NCI-H2196 treated with DMSO at 0.1 percent for 48 hours (cell line): ENCODE measurements at regions not wholly inside any gene's neighbourhood (a gene's known extent, or its start where the extent isn't known, plus 50 kb on each side); places are given as distances from the start of the nearest gene placed in this dataset.

ENCODE experiments used
- DNase-seq: peaks from one replicate; lab custom pipeline; 2025; ENCODE audit not compliant: unreplicated experiment; lab: John Stamatoyannopoulos, UW

- no peak for DNase-seq
Measured at GRCh38 chr13:80599765-80600164, 258.8 kb upstream of the SPRY2 start.

GRCh38 chr13:80598189-80598588 lies 257.3 kb upstream of the SPRY2 start:
- no peak for DNase-seq

GRCh38 chr13:80591976-80592740 lies 251.2 kb upstream of the SPRY2 start:
- no peak for DNase-seq

GRCh38 chr13:80590551-80590950 lies 249.6 kb upstream of the SPRY2 start:
- DNase-seq, result no peak

GRCh38 chr13:80586356-80586755 lies 245.4 kb upstream of the SPRY2 start:
- DNase-seq, result no peak

- no peak for DNase-seq
Measured at GRCh38 chr13:80585531-80585930, 244.6 kb upstream of the SPRY2 start.

GRCh38 chr13:80584785-80585184 lies 243.9 kb upstream of the SPRY2 start:
- no peak for DNase-seq

- DNase-seq, result no peak
Measured at GRCh38 chr13:80584306-80584705, 243.4 kb upstream of the SPRY2 start.

GRCh38 chr13:80577926-80578670 lies 237.2 kb upstream of the SPRY2 start:
- no peak for DNase-seq

- no peak for DNase-seq
Measured at GRCh38 chr13:80577285-80577684, 236.4 kb upstream of the SPRY2 start.

- no peak for DNase-seq
Measured at GRCh38 chr13:80574113-80574850, 233.4 kb upstream of the SPRY2 start.

- no peak for DNase-seq
Measured at GRCh38 chr13:80572923-80573316, 232.0 kb upstream of the SPRY2 start.

GRCh38 chr13:80572308-80572922 lies 231.5 kb upstream of the SPRY2 start:
- no peak for DNase-seq

GRCh38 chr13:80571346-80572307 lies 230.7 kb upstream of the SPRY2 start:
- no peak for DNase-seq

GRCh38 chr13:80563439-80563838 lies 222.5 kb upstream of the SPRY2 start:
- no peak for DNase-seq

- DNase-seq, result peak; percentile 40
Measured at GRCh38 chr13:80562433-80563156, 221.7 kb upstream of the SPRY2 start.

- DNase-seq, result no peak
Measured at GRCh38 chr13:80560609-80561008, 219.7 kb upstream of the SPRY2 start.

GRCh38 chr13:80559944-80560343 lies 219.0 kb upstream of the SPRY2 start:
- no peak for DNase-seq

- DNase-seq, result no peak
Measured at GRCh38 chr13:80558074-80558473, 217.1 kb upstream of the SPRY2 start.
